Heart right ventricle (tissue), 16 donors: ENCODE measurements at regions not wholly inside any gene's neighbourhood (a gene's known extent, or its start where the extent isn't known, plus 50 kb on each side); places are given as distances from the start of the nearest gene placed in this dataset.
A peak's percentile ranks its signal among the peaks of the same experiment; 100 is the strongest.

Source experiments
- ATAC-seq, 8 donors: fragments of 200-7000 bp; cut with Tn5 transposase; one replicate each; pipeline ENCODE4 v1.9.1; 2020; ENCODE audit warnings: mild to moderate bottlenecking in 8 of 8, moderate library complexity in 8 of 8, moderate number of reproducible peaks in 1 of 8
- DNase-seq, 2 donors: peaks; one replicate each; pipeline ENCODE4 v3.0.0-alpha.2; 2020
- H3K27ac ChIP-seq, 10 donors: fragments of 200-600 bp; sonication (generic) in 2 of 10; one replicate each; pipeline versions ENCODE4 v1.5.0 to v1.8.0; 2020 to 2022; ENCODE audit warnings: mild to moderate bottlenecking in 3 of 10
- H3K27me3 ChIP-seq, 7 donors: fragments of 200-600 bp; one replicate each; pipeline ENCODE4 v1.8.0; 2021 to 2022; ENCODE audit warnings: mild to moderate bottlenecking in 2 of 7
- H3K36me3 ChIP-seq, 9 donors: fragments of 200-600 bp; sonication (generic) in 1 of 9; one replicate each; pipeline versions ENCODE4 v1.5.0 to v1.8.0; 2020 to 2022; ENCODE audit warnings: mild to moderate bottlenecking in 2 of 9
- H3K4me1 ChIP-seq, 9 donors: fragments of 200-600 bp; sonication (generic) in 1 of 9; one replicate each; pipeline versions ENCODE4 v1.5.0 to v1.8.0; 2020 to 2022; ENCODE audit warnings: mild to moderate bottlenecking in 4 of 9
- H3K4me3 ChIP-seq, 10 donors: fragments of 200-600 bp; sonication (generic) in 2 of 10; one replicate each; pipeline versions ENCODE4 v1.5.0 to v1.8.0; 2020 to 2022; ENCODE audit warnings: mild to moderate bottlenecking in 7 of 10, moderate library complexity in 2 of 10
- H3K9me3 ChIP-seq, 11 donors: fragments of 200-600 bp in 10 of 11; sonication (generic) in 2 of 11; one replicate each; pipeline versions ENCODE4 v1.5.0 to v1.8.0; 2013 to 2022; ENCODE audit warnings: mild to moderate bottlenecking in 2 of 11, control low read depth in 1 of 11, moderate library complexity in 1 of 11
- WGBS, 2 donors: extraction: QIAGEN DNeasy Blood & Tissue Kit; methylation state at CpG; one replicate each; pipeline ENCODE4 v1.1.7; 2013; ENCODE audit warnings: inconsistent platforms in 1 of 2; 5-methylcytosine and 5-hydroxymethylcytosine counted together
- intact Hi-C, 10 donors: fragments of 100-400 bp; cut with DNase I; formaldehyde crosslinking; loops; one replicate each; pipeline versions ENCODE4 v1.11.1 to v1.14.2; 2022
- TF ChIP-seq, protein P1 (sequence below), 9 donors: fragments of 200-600 bp; sonication (generic) in 2 of 9; IDR thresholded peaks; one replicate each; pipeline versions ENCODE4 v1.5.0 to v1.8.0; 2021 to 2022; ENCODE audit warnings: antibody characterized with exemption in 9 of 9, mild to moderate bottlenecking in 5 of 9, moderate library complexity in 1 of 9
- donor health status: Arrhythmogenic right ventricular cardiomyopathy.
- donor health status: ischemic (EF 13 %, LVEDD 7.1; RV severe dilation, severe dysfunction).
- donor health status: healthy with polysubstance abuse.
- donor health status: DM: no; HTN: yes; CAD: no.
- donor health status: DM: no; HTN: no; CAD: no.
- donor health status: ischemic (EF 25% LVEDD 6.9; RV normal size, moderate dysfunction).
- donor health status: ischemic (EF 25% LVEDD 5.7; RV mildly dilated, moderate dysfunction).
- donor health status: healthy.
- donor health status: DM: yes; HTN: yes; CAD: no.
- donor health status: Ischemic cardiomyopathy.
- donor health status: ischemic (EF 35%, LVEDD 5.7; RV mildly dilated, moderate dysfunction).
- donor health status: nonischemic (EF 11% LVEDD 7.7; RV severe dilation, severe dysfunction).
- donor health status: DM: yes; HTN: yes; CAD: no.
- donor health status: PGD.
- donor health status: ischemic (EF 29% LVEDD 5.4; RV normal size, mild dysfunction).
- donor health status: nonischemic (EF 23%, LVEDD 6.1; RV moderate dilation, normal function).

DNA sequence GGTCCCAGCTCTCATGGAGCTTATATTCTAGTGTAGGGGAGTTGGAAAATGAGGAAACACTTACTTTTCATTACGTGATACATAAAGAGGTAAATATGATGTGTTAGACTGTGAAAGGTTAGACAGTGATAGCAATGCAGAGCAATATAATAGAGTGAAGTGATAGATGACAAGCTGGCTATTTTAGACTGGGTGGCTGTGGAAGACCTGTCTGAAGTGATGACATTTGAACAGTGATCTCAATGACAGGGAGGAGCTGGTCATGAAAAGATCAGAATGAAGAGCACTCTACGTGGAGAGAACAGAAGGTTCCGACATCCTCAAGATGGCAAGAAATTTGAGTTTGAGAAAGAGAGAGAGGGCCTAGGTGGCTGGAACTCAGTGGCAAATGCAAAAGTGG is 118.9 kb upstream of the MKLN1 start:
- Histone ChIP-seq H3K27me3 (no peaks in the 10 kb centered on the region), H3K27ac (no peak overlapping the region), H3K9me3 (no peaks in the 10 kb centered on the region), H3K36me3 (no peaks in the 10 kb centered on the region), H3K4me1 (peaks cover 0 to 3% (median 0%) of the 10 kb centered on the region in 9 donors), H3K4me3 (no peak overlapping the region)
- 51 to 61% methylated on average over 3 of the region's 3 CpGs for WGBS, 2 donors
- ATAC-seq (peak in 3 of 8 donors; percentile 44 to 81 (median 54)), DNase-seq (no peak)
- intact Hi-C loops: no loop called here
- TF ChIP-seq, protein P1, sequence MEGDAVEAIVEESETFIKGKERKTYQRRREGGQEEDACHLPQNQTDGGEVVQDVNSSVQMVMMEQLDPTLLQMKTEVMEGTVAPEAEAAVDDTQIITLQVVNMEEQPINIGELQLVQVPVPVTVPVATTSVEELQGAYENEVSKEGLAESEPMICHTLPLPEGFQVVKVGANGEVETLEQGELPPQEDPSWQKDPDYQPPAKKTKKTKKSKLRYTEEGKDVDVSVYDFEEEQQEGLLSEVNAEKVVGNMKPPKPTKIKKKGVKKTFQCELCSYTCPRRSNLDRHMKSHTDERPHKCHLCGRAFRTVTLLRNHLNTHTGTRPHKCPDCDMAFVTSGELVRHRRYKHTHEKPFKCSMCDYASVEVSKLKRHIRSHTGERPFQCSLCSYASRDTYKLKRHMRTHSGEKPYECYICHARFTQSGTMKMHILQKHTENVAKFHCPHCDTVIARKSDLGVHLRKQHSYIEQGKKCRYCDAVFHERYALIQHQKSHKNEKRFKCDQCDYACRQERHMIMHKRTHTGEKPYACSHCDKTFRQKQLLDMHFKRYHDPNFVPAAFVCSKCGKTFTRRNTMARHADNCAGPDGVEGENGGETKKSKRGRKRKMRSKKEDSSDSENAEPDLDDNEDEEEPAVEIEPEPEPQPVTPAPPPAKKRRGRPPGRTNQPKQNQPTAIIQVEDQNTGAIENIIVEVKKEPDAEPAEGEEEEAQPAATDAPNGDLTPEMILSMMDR (IDR thresholded peaks at IDR 0.05): no peak

GRCh38 chr7:131210618-131211017 is 117.1 kb upstream of the MKLN1 start:
- H3K9me3 ChIP-seq: no peaks in the 10 kb centered on the region
- no peaks in the 10 kb centered on the region for H3K27me3 ChIP-seq
- TF ChIP-seq, protein P1 (IDR thresholded peaks at IDR 0.05): no peak
- H3K27ac ChIP-seq: no peak overlapping the region
- intact Hi-C loops: no loop called here
- WGBS, 2 donors: 54 to 89% methylated on average over 1 to 2 of the region's 2 CpGs
- no peaks in the 10 kb centered on the region for H3K36me3 ChIP-seq
- ATAC-seq (no peak), DNase-seq (no peak)
- H3K4me1 ChIP-seq: no peaks in the 10 kb centered on the region
- no peak overlapping the region for H3K4me3 ChIP-seq

DNA sequence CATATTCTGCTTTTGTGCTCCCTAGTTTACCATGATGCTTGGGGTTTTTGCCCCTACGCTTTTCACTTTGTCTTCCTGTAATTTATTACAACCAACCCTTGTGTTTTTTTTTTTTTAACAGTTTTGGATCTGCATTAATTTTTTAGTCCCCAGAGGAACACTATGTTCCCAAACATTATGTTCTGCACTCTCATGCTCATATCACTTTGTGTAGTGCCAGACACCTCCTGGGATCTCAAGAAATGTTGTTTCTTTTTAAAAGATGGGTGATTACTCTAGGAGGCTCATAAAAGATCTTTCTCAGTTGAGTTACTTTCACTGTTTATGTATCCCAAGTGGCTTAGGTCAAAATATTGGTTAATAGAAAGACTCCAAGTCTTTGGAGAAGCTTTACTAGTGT is 116.2 kb upstream of the MKLN1 start:
- Histone ChIP-seq H3K27ac (no peak overlapping the region), H3K4me3 (no peak overlapping the region), H3K9me3 (no peaks in the 10 kb centered on the region), H3K4me1 (no peaks in the 10 kb centered on the region), H3K27me3 (no peaks in the 10 kb centered on the region), H3K36me3 (no peaks in the 10 kb centered on the region)
- intact Hi-C loops: no loop called here
- WGBS, 2 donors: 94 to 98% methylated on average over 1 of the region's 1 CpG
- DNase-seq (no peak), ATAC-seq (no peak)
- TF ChIP-seq, protein P1 (IDR thresholded peaks at IDR 0.05): no peak

- Histone ChIP-seq H3K27ac (no peak overlapping the region), H3K36me3 (no peaks in the 10 kb centered on the region), H3K4me3 (no peak overlapping the region), H3K9me3 (no peaks in the 10 kb centered on the region), H3K4me1 (no peaks in the 10 kb centered on the region), H3K27me3 (no peaks in the 10 kb centered on the region)
- TF ChIP-seq, protein P1 (IDR thresholded peaks at IDR 0.05): no peak
- DNase-seq (no peak), ATAC-seq (peak in 1 of 8 donors; percentile 39)
- intact Hi-C loops: no loop called here
These were observed 115.6 kb upstream of the MKLN1 start for GRCh38 chr7:131212114-131212513.
